Keratinocyte (primary cell): ENCODE measurements at regions not wholly inside any gene's neighbourhood (a gene's known extent, or its start where the extent isn't known, plus 50 kb on each side); places are given as distances from the start of the nearest gene placed in this dataset.

Source experiments
- EZH2 ChIP-seq: IDR thresholded peaks from one replicate; pipeline ENCODE4 v1.6.1; 2012; ENCODE audit warnings: inconsistent platforms, mild to moderate bottlenecking, low read length, moderate library complexity
- TF ChIP-seq, protein P1 (sequence below), 3 experiments: IDR thresholded peaks in 1 of 3; conservative IDR thresholded peaks in 1 of 3; optimal IDR thresholded peaks in 1 of 3; 2 replicates in 2 of 3; 3 replicates in 1 of 3; pipeline versions ENCODE3 to v1.5.1; 2011; ENCODE audit warnings: low read length in 3 of 3, mild to moderate bottlenecking in 3 of 3, moderate library complexity in 2 of 3, control low read depth in 1 of 3, inconsistent platforms in 1 of 3; ENCODE audit not compliant: insufficient read depth in 2 of 3; ENCODE audit errors: extremely low read depth in 1 of 3

DNA sequence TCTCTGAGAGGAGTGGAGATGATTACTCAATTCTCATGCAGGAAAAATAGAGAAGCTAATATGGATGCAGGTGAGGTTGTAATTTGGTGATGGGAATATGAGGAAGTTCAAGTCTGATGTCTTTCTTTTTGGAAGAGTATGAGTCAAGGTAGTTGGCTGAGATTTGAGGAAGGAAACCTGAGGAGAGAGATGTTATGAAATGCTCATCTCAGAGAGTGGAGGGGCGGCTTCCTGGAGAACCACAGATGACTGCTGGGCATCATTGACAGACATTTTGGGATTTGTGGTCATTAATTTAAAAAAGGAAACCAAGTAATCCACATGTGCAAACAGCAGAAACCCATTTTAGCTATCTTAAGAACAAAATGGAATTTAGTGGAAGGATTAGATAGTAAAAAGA is 72.5 kb upstream of the UST start:
- TF ChIP-seq, protein P1, sequence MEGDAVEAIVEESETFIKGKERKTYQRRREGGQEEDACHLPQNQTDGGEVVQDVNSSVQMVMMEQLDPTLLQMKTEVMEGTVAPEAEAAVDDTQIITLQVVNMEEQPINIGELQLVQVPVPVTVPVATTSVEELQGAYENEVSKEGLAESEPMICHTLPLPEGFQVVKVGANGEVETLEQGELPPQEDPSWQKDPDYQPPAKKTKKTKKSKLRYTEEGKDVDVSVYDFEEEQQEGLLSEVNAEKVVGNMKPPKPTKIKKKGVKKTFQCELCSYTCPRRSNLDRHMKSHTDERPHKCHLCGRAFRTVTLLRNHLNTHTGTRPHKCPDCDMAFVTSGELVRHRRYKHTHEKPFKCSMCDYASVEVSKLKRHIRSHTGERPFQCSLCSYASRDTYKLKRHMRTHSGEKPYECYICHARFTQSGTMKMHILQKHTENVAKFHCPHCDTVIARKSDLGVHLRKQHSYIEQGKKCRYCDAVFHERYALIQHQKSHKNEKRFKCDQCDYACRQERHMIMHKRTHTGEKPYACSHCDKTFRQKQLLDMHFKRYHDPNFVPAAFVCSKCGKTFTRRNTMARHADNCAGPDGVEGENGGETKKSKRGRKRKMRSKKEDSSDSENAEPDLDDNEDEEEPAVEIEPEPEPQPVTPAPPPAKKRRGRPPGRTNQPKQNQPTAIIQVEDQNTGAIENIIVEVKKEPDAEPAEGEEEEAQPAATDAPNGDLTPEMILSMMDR (optimal IDR thresholded peaks at IDR 0.05 in 1 of 3, IDR thresholded peaks at IDR 0.05 in 1 of 3, conservative IDR thresholded peaks at IDR 0.05 in 1 of 3; ENCODE audit: extremely low read depth in 1 of 3, insufficient read depth in 2 of 3, low read length in 3 of 3), result no peak
- TF ChIP-seq EZH2, result no peak
